GM23338 (cell line): ENCODE measurements at regions not wholly inside any gene's neighbourhood (a gene's known extent, or its start where the extent isn't known, plus 50 kb on each side); places are given as distances from the start of the nearest gene placed in this dataset.
A peak's percentile ranks its signal among the peaks of the same experiment; 100 is the strongest.
"Not testable (repeated sequence)": the region's sequence is repeated elsewhere in the genome, so short reads cannot be mapped to it uniquely, and the experiment has no call there.

ENCODE experiments used
- ATAC-seq: fragments of 200-7000 bp; cut with Tn5 transposase; 3 replicates; pipeline ENCODE4 v1.9.1; 2020
- DNase-seq: peaks from one replicate; pipeline ENCODE4 v3.0.0-alpha.2; 2015; ENCODE audit warnings: low spot score
- H2AFZ ChIP-seq: fragments of 200-600 bp; sonication (generic); 2 replicates; pipeline ENCODE4 v1.8.0; 2016; ENCODE audit warnings: antibody characterized with exemption, mild to moderate bottlenecking, moderate library complexity
- H3F3A ChIP-seq: fragments of 200-600 bp; sonication (generic); replicated peaks from 2 replicates; pipeline ENCODE4 v1.8.0; 2017; ENCODE audit warnings: antibody characterized with exemption, mixed run types, low read depth
- H3K27ac ChIP-seq: fragments of 200-600 bp; sonication (generic); 2 replicates; pipeline ENCODE4 v1.6.1; 2016; ENCODE audit warnings: low read depth
- H3K27me3 ChIP-seq: fragments of 200-600 bp; sonication (generic); 2 replicates; pipeline ENCODE4 v1.8.0; 2016; ENCODE audit warnings: mild to moderate bottlenecking, mixed run types, moderate library complexity; ENCODE audit not compliant: insufficient read depth
- H3K36me3 ChIP-seq: fragments of 200-600 bp; sonication (generic); 2 replicates; pipeline ENCODE4 v1.8.0; 2016; ENCODE audit warnings: mild to moderate bottlenecking; ENCODE audit not compliant: insufficient read depth
- H3K4me1 ChIP-seq: fragments of 200-600 bp; sonication (generic); 2 replicates; pipeline ENCODE4 v1.8.0; 2016; ENCODE audit warnings: mild to moderate bottlenecking, moderate library complexity; ENCODE audit not compliant: insufficient read depth
- H3K4me2 ChIP-seq: fragments of 200-600 bp; sonication (generic); 2 replicates; pipeline ENCODE4 v1.7.1; 2017; ENCODE audit warnings: mixed run types
- H3K4me3 ChIP-seq: fragments of 200-600 bp; sonication (generic); 2 replicates; pipeline ENCODE4 v1.6.1; 2016; ENCODE audit warnings: mixed run types
- H3K79me2 ChIP-seq: fragments of 200-600 bp; sonication (generic); replicated peaks from 2 replicates; pipeline ENCODE4 v1.8.0; 2017; ENCODE audit warnings: mild to moderate bottlenecking; ENCODE audit not compliant: insufficient read depth
- H3K9me2 ChIP-seq: fragments of 200-600 bp; sonication (generic); 2 replicates; pipeline ENCODE4 v1.8.0; 2017; ENCODE audit not compliant: insufficient read depth
- H4K20me1 ChIP-seq: fragments of 200-600 bp; sonication (generic); replicated peaks from 2 replicates; pipeline ENCODE4 v1.8.0; 2017; ENCODE audit warnings: mild to moderate bottlenecking; ENCODE audit not compliant: insufficient read depth
- H3K27ac Mint-ChIP-seq: 2 replicates; pipeline ENCODE4 v1.8.0; 2020; ENCODE audit warnings: inconsistent platforms, mild to moderate bottlenecking, moderate library complexity, mixed read lengths
- H3K27me3 Mint-ChIP-seq: 3 replicates; pipeline ENCODE4 v1.8.0; 2022; ENCODE audit warnings: low read depth, mild to moderate bottlenecking, moderate library complexity, mixed read lengths, inconsistent platforms; ENCODE audit not compliant: insufficient read depth, poor library complexity
- H3K36me3 Mint-ChIP-seq: 3 replicates; pipeline ENCODE4 v1.8.0; 2021; ENCODE audit warnings: low read depth, mild to moderate bottlenecking, inconsistent platforms, moderate library complexity, mixed read lengths
- H3K4me1 Mint-ChIP-seq: 3 replicates; pipeline ENCODE4 v1.8.0; 2020; ENCODE audit warnings: mild to moderate bottlenecking, inconsistent platforms, mixed read lengths
- H3K4me3 Mint-ChIP-seq: 3 replicates; pipeline ENCODE4 v1.8.0; 2021; ENCODE audit warnings: moderate library complexity, mild to moderate bottlenecking, inconsistent platforms, mixed read lengths
- H3K9me3 Mint-ChIP-seq: 3 replicates; pipeline ENCODE4 v1.8.0; 2020; ENCODE audit warnings: moderate library complexity, mild to moderate bottlenecking, inconsistent platforms, mixed read lengths
- EZH2 ChIP-seq: fragments of 200-600 bp; sonication (generic); IDR thresholded peaks from one replicate; pipeline ENCODE4 v1.8.0; 2017; ENCODE audit warnings: antibody characterized with exemption, mild to moderate bottlenecking, low read depth; ENCODE audit not compliant: unreplicated experiment
- JUNB ChIP-seq: IDR thresholded peaks from one replicate; pipeline ENCODE4 v1.6.1; 2016; ENCODE audit warnings: antibody characterized with exemption; ENCODE audit not compliant: unreplicated experiment
- POLR2AphosphoS5 ChIP-seq: IDR thresholded peaks from 2 replicates; pipeline ENCODE4 v1.6.1; 2016; ENCODE audit warnings: antibody characterized with exemption, low read depth
- STAT1 ChIP-seq: IDR thresholded peaks from one replicate; pipeline ENCODE4 v1.6.1; 2016; ENCODE audit warnings: antibody characterized with exemption; ENCODE audit not compliant: unreplicated experiment
- ZNF114 ChIP-seq: fragments of 250-450 bp; sonication (Bioruptor Pico); IDR thresholded peaks from 2 replicates; pipeline ENCODE4 v1.5.0; 2020; ENCODE audit warnings: mild to moderate bottlenecking, moderate library complexity
- TF ChIP-seq, protein P1 (sequence below): IDR thresholded peaks from 2 replicates; pipeline ENCODE4 v1.6.1; 2016; ENCODE audit warnings: antibody characterized with exemption
- TF ChIP-seq, protein P2 (sequence below): IDR thresholded peaks from one replicate; pipeline ENCODE4 v1.6.1; 2018; ENCODE audit warnings: antibody characterized with exemption; ENCODE audit not compliant: unreplicated experiment

DNA sequence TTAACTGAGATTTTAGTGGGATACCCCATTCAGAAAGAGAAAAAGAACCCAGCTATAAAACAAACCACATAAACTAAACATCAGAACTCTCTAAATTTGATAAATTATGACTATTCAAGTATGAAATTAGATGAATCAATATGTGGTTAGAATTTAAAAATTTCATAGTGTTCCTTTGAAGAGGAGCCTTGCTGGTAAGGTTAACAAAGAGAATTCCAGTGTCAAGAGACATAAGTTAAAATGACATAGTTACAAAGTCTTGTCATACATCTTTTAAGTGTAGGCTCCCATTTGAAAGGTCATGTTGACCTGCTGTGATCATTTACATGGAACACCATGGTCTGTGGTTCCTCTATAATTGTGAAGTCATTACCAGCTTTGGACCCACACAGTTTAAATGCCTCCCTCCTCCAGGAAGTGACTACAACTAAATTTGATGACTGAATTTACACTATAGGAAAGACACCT is 231.6 kb upstream of the ETAA1 start (continued):
- TF ChIP-seq, protein P1, sequence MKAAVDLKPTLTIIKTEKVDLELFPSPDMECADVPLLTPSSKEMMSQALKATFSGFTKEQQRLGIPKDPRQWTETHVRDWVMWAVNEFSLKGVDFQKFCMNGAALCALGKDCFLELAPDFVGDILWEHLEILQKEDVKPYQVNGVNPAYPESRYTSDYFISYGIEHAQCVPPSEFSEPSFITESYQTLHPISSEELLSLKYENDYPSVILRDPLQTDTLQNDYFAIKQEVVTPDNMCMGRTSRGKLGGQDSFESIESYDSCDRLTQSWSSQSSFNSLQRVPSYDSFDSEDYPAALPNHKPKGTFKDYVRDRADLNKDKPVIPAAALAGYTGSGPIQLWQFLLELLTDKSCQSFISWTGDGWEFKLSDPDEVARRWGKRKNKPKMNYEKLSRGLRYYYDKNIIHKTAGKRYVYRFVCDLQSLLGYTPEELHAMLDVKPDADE = no peak
- TF ChIP-seq JUNB = no peak
- no peak for TF ChIP-seq POLR2AphosphoS5
- TF ChIP-seq, protein P2, sequence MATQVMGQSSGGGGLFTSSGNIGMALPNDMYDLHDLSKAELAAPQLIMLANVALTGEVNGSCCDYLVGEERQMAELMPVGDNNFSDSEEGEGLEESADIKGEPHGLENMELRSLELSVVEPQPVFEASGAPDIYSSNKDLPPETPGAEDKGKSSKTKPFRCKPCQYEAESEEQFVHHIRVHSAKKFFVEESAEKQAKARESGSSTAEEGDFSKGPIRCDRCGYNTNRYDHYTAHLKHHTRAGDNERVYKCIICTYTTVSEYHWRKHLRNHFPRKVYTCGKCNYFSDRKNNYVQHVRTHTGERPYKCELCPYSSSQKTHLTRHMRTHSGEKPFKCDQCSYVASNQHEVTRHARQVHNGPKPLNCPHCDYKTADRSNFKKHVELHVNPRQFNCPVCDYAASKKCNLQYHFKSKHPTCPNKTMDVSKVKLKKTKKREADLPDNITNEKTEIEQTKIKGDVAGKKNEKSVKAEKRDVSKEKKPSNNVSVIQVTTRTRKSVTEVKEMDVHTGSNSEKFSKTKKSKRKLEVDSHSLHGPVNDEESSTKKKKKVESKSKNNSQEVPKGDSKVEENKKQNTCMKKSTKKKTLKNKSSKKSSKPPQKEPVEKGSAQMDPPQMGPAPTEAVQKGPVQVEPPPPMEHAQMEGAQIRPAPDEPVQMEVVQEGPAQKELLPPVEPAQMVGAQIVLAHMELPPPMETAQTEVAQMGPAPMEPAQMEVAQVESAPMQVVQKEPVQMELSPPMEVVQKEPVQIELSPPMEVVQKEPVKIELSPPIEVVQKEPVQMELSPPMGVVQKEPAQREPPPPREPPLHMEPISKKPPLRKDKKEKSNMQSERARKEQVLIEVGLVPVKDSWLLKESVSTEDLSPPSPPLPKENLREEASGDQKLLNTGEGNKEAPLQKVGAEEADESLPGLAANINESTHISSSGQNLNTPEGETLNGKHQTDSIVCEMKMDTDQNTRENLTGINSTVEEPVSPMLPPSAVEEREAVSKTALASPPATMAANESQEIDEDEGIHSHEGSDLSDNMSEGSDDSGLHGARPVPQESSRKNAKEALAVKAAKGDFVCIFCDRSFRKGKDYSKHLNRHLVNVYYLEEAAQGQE = no peak
- TF ChIP-seq ZNF114 = no peak

DNA sequence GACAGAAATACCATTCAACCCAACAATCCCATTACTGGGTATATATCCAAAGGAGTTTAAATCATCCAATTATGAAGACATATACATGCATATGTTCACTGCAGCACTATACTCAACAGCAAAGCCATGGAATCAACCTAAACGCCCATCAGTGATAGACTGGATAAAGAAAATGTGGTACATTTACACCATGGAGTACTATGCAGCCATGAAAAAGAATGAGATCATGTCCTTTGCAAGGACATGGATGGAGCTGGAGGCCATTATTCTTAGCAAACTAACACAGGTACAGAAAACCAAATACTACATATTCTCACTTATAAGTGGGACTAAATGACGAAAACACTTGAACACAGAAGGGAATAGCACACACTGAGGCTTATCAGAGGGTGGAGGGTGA is 230.6 kb upstream of the ETAA1 start:
- not testable (repeated sequence) for H3K36me3 Mint-ChIP-seq, H3K4me3 ChIP-seq, H3K27me3 Mint-ChIP-seq

DNA sequence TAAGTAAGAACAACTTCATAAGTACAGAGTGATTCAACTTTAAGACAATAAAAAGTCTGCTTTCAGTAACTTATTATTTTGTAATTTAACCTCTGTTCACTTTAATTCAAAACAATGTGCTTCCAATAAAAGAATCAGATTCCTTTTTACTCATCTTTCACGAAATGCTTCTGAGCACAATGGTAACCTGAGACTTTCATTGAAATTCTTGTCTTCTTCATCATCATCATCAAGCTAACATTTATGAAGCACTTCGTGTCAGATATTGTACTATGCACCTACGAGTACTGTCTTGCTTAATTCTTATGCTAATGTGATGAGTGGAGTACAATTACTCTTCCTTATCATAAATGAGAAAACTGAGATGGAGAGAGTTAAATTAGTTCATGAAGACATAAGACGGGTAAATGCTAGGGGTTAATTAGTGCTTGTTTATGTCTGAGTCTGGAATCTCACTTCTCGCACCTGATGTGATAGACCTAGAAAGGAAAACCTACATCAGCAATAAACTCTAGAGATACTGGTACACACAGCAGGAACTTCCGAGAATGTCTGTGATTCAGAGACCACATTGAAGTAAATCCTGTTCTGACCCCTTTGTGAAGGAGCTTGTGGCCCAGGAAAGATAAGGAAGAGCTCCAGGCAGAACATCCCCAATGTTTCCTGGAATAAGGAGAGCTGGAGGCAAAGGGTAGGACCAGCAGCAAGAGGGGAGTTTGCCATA is 227.6 kb upstream of the ETAA1 start:
- no peaks in the 10 kb centered on the region for H3K27me3 Mint-ChIP-seq
- ATAC-seq = no peak
- H3K4me1 Mint-ChIP-seq = no peaks in the 10 kb centered on the region
- no peak overlapping the region for H3K27ac ChIP-seq
- no peaks in the 10 kb centered on the region for H3K36me3 ChIP-seq
- no peaks in the 10 kb centered on the region for H3F3A ChIP-seq
- H3K4me1 ChIP-seq = no peaks in the 10 kb centered on the region
- H3K27me3 ChIP-seq = no peaks in the 10 kb centered on the region
- no peak overlapping the region for H3K4me3 Mint-ChIP-seq
- no peaks in the 10 kb centered on the region for H3K36me3 Mint-ChIP-seq
- no peak overlapping the region for H3K4me3 ChIP-seq
- H3K9me2 ChIP-seq = no peaks in the 10 kb centered on the region
- no peaks in the 10 kb centered on the region for H3K9me3 Mint-ChIP-seq
- H3K27ac Mint-ChIP-seq = no peak overlapping the region
- no peaks in the 10 kb centered on the region for H3K79me2 ChIP-seq
- no peak overlapping the region for H3K4me2 ChIP-seq
- H4K20me1 ChIP-seq = no peaks in the 10 kb centered on the region
- 0 out of 2 replicates have a peak overlapping the region, but pooled peaks have one; percentile 4 for H2AFZ ChIP-seq
- DNase-seq = no peak
- TF ChIP-seq, protein P2 = no peak
- TF ChIP-seq STAT1 (no peak), JUNB (no peak), EZH2 (no peak)

More for the DNA sequence above, 230.6 kb upstream of the ETAA1 start:
- not testable (repeated sequence) for H3F3A ChIP-seq, ATAC-seq, H3K4me2 ChIP-seq, H3K36me3 ChIP-seq, H3K27ac ChIP-seq, H2AFZ ChIP-seq, H3K4me3 Mint-ChIP-seq, H3K4me1 Mint-ChIP-seq, DNase-seq, H3K9me3 Mint-ChIP-seq, H3K4me1 ChIP-seq, H3K79me2 ChIP-seq, H3K9me2 ChIP-seq, H3K27me3 ChIP-seq, H3K27ac Mint-ChIP-seq, H4K20me1 ChIP-seq
